CD4-positive, alpha-beta T cell treated with Interleukin-12 subunit alpha and Interleukin-12 subunit beta, for 1 hour (primary cell): ENCODE measurements at regions not wholly inside any gene's neighbourhood (a gene's known extent, or its start where the extent isn't known, plus 50 kb on each side); places are given as distances from the start of the nearest gene placed in this dataset.
"Not testable (repeated sequence)": the region's sequence is repeated elsewhere in the genome, so short reads cannot be mapped to it uniquely, and the experiment has no call there.

ENCODE experiments used
- DNase-seq: peaks from one replicate; pipeline ENCODE4 v3.0.0-alpha.2; 2020

- DNase-seq = no peak
Measured at GRCh38 chr19:31821346-31821745, 472.1 kb upstream of the TSHZ3 start.

GRCh38 chr19:31825134-31826094 is 476.2 kb upstream of the TSHZ3 start:
- no peak for DNase-seq

- DNase-seq = no peak
Measured at GRCh38 chr19:31826325-31826724, 477.1 kb upstream of the TSHZ3 start.

DNA sequence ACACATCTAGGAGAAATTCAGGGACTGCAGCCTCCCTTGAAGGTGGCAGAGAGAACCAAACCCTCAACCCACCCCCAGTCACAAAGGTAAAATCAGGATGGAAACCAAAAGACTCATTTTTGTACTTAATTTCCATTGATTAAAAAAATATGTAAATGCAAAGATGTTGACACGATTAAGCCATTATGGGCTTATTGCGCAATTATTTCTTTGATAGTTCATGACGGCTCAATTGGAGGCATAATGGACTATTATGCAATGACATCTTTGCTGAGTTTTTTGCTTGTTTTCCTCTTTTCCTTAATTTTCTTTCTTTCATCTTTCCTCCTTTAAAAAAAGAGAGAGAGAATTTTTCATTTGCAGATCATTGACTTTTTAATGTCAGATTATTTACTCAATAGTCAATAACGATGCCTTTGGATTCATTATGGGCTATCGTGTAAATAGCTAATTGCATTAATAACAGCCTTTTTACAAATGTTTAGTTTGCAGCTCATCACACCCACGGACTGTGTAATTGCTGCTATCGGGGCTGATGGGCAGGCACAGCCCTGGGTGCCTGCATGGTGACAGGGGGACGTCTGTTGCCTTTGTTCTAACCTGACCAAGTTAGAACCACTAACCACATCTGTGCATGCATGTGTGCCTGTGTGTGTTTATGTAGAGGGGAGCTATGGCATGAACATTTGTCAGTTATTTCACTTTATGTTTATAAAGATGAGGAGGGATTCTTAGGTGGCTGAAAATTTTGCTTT is 482.4 kb upstream of the TSHZ3 start:
- no peak for DNase-seq

- no peak for DNase-seq
Measured at GRCh38 chr19:31832176-31832548, 482.9 kb upstream of the TSHZ3 start.

- DNase-seq = no peak
Measured at GRCh38 chr19:31834070-31834469, 484.8 kb upstream of the TSHZ3 start.

GRCh38 chr19:31838163-31838815 is 489.1 kb upstream of the TSHZ3 start:
- no peak for DNase-seq

DNA sequence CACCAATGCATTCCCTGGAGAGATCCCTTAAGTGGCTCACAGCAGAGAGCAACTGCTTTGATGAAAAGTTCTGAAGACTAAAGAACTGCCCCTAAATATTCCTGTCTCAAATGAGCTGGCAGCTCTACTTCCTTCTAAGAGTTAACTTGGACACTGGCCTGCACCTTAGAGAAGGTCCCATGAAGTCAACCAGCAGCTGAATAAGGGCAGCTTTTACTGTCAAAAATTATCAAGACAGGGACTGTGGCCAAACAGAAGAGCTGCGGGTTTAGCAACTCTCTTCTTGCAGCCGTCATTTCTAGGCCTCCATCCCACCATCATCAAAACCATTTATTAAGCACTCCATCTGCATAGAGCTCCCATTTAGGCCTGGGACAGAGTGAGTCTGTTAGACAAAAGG is 491.1 kb upstream of the TSHZ3 start:
- no peak for DNase-seq

DNA sequence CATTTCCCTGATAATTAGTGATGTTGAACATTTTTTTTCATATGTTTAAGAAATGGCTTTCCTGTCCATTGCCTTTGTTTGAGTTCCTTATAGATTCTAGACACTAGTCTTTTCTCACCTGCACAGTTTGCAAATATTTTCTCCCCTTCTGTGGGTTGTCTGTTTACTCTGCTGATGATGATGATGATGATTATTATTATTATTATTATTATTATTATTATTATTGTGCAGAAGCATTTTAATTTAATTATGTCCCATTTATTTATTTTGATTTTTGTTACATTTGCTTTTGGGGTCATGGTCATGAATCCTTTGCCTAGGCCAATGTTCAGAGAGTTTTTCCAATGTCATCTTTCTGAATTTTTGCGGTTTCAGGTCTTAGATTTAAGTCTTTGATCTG is 492.5 kb upstream of the TSHZ3 start:
- no peak for DNase-seq

DNA sequence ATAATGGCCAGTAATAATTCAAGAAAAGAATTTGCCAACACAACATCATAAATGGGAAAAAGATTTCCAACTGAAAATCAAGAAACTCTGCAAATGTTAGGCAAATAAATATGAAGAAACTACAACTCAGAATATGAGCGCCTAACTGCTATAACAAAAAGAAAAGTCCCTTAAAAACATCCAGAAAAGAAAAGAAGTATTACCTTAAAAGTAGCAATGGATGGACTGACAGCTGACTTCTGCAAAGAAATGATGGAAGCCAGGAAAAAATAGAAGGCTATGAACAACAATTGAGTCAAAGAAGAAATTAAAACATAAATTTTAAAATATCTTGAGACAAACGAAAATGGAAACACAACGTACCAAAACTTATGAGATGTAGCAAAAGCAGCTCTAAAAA is 482.3 kb upstream of the ZNF507 start:
- no peak for DNase-seq

- DNase-seq = no peak
Measured at GRCh38 chr19:31874313-31874712, 471.1 kb upstream of the ZNF507 start.

- DNase-seq = no peak
Measured at GRCh38 chr19:31875591-31875990, 469.8 kb upstream of the ZNF507 start.

DNA sequence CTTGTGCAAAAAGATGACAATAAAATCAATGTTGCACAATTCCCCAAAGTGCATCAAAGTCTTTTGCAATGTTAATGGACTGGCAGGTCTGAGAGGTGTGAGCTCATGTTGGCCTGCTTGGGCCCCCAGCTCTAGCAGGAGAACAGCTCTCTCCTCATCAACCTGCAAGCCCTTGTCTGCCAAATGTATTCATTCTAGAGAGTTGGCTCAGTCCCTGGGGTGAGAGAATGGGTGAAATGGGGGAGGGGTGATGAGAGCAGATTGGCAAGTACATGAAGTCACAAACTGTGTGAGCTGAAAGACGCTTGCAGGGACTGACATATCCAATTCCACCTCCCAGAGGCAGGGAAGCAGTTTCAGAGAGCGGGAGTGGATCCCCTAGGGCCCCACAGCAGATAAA is 465.1 kb upstream of the ZNF507 start:
- DNase-seq = no peak

GRCh38 chr19:31881988-31882387 is 463.4 kb upstream of the ZNF507 start:
- DNase-seq = no peak

- DNase-seq = no peak
Measured at GRCh38 chr19:31882709-31883108, 462.7 kb upstream of the ZNF507 start.

- DNase-seq = no peak
Measured at GRCh38 chr19:31883296-31883990, 462.0 kb upstream of the ZNF507 start.

- DNase-seq = no peak
Measured at GRCh38 chr19:31885280-31885853, 460.0 kb upstream of the ZNF507 start.

- DNase-seq = no peak
Measured at GRCh38 chr19:31890230-31890629, 455.2 kb upstream of the ZNF507 start.

DNA sequence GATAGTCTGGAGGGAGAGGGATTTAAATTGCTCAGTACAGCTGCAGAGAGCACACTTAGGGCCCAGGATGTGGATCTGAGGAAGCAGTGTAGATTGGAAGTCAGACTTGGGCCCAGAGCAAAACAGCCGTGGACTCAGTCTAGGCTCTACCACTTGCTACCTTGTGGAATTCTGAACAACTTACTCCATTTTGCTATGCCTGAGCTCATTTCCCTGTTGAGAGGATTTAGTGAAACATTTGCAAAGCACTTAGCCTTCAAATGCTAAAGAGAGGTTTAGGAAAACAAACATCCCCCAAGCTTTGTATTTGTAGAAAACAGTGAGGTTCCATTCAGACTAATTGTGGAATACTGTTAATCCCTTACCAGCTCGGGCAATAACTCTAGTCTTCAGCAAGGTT is 453.4 kb upstream of the ZNF507 start:
- no peak for DNase-seq

DNA sequence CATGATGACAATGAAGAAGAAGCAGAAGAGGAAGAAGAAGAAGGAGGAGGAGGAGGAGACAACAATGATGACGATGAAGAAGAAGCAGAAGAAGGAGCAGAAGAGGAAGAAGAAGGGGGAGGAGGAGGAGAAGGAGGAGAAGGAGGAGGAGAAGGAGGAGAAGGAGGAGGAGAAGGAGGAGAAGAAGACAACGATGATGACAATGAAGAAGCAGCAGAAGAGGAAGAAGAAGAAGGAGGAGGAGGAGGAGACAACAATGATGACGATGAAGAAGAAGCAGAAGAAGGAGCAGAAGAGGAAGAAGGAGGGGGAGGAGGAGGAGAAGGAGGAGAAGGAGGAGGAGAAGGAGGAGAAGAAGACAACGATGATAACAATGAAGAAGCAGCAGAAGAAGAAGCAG is 451.9 kb upstream of the ZNF507 start:
- not testable (repeated sequence) for DNase-seq

GRCh38 chr19:31894451-31894850 is 451.0 kb upstream of the ZNF507 start:
- no peak for DNase-seq

DNA sequence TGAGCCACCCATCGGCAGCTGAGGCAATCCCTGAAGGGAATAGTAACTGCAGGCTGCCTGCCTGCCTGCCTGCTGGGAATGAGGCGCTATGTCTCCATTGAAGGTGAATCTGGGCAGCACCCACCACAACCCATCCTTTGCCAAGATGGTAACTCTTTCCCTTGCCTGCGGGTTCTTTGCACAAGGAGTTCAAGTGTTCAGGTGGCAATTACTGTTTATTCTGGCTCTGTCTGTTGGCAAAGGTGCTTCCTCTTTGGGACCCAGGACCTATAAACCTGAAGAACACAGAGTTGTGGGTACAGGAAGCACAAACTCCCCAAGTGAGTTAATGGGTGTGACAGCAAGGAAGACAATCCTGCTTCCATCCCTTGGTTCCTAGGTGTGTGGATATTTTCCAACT is 448.1 kb upstream of the ZNF507 start:
- no peak for DNase-seq

DNA sequence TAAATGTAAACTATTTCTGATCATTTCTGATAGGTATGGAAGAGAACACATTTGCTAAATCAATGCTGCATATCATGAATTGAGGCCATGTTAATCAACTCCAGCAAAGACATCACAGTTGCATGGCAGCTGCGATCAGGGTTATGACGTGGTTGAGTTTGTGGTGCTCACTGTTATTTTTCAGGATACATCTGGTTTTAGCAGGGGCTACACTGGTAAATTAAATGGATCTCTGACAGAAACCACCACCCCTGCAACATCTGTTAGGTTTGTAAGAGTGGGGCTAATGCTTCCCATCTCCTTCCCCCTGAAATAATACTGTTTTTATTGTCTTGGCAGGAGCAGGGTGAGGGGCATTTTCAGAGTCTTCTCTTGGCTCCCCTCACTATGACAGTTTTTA is 444.4 kb upstream of the ZNF507 start:
- DNase-seq = no peak
